ENCODE measurements at regions not wholly inside any gene's neighbourhood (a gene's known extent, or its start where the extent isn't known, plus 50 kb on each side); places are given as distances from the start of the nearest gene placed in this dataset.

DNA sequence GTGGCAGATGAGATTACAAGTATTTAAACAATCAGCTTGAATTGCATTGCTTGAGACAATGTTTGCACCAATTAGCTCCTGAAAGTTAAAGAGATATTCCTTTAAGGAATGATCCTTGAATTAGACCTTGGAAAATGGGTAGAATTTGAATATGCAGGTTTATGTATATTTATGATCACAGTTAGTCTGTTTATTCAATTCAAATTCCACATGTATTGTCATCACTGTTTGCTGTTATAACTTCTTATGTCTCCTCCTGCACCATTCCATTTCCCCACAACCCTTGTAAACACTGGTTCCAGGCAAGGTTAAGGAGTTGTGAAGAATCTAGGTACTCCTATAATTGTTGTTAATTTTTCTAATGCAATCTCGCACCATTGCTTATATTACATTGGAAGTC is 518.2 kb upstream of the PBX1 start:
- no peak for DNase-seq (ENCODE audit: low read depth in 1 of 2, low spot score in 1 of 2)
- no peak for TF ChIP-seq POLR2AphosphoS5 (IDR thresholded peaks at IDR 0.05; ENCODE audit: low read depth)
- TF ChIP-seq GABPA (IDR thresholded peaks at IDR 0.05; ENCODE audit: low read depth): no peak
- no peak for TF ChIP-seq SPI1 (IDR thresholded peaks at IDR 0.05; ENCODE audit: borderline replicate concordance, low read depth)
- TF ChIP-seq, protein P1, sequence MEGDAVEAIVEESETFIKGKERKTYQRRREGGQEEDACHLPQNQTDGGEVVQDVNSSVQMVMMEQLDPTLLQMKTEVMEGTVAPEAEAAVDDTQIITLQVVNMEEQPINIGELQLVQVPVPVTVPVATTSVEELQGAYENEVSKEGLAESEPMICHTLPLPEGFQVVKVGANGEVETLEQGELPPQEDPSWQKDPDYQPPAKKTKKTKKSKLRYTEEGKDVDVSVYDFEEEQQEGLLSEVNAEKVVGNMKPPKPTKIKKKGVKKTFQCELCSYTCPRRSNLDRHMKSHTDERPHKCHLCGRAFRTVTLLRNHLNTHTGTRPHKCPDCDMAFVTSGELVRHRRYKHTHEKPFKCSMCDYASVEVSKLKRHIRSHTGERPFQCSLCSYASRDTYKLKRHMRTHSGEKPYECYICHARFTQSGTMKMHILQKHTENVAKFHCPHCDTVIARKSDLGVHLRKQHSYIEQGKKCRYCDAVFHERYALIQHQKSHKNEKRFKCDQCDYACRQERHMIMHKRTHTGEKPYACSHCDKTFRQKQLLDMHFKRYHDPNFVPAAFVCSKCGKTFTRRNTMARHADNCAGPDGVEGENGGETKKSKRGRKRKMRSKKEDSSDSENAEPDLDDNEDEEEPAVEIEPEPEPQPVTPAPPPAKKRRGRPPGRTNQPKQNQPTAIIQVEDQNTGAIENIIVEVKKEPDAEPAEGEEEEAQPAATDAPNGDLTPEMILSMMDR (IDR thresholded peaks at IDR 0.05; ENCODE audit: insufficient read depth, low read length): no peak
- TF ChIP-seq, protein P2, sequence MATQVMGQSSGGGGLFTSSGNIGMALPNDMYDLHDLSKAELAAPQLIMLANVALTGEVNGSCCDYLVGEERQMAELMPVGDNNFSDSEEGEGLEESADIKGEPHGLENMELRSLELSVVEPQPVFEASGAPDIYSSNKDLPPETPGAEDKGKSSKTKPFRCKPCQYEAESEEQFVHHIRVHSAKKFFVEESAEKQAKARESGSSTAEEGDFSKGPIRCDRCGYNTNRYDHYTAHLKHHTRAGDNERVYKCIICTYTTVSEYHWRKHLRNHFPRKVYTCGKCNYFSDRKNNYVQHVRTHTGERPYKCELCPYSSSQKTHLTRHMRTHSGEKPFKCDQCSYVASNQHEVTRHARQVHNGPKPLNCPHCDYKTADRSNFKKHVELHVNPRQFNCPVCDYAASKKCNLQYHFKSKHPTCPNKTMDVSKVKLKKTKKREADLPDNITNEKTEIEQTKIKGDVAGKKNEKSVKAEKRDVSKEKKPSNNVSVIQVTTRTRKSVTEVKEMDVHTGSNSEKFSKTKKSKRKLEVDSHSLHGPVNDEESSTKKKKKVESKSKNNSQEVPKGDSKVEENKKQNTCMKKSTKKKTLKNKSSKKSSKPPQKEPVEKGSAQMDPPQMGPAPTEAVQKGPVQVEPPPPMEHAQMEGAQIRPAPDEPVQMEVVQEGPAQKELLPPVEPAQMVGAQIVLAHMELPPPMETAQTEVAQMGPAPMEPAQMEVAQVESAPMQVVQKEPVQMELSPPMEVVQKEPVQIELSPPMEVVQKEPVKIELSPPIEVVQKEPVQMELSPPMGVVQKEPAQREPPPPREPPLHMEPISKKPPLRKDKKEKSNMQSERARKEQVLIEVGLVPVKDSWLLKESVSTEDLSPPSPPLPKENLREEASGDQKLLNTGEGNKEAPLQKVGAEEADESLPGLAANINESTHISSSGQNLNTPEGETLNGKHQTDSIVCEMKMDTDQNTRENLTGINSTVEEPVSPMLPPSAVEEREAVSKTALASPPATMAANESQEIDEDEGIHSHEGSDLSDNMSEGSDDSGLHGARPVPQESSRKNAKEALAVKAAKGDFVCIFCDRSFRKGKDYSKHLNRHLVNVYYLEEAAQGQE (IDR thresholded peaks at IDR 0.05; ENCODE audit: insufficient replicate concordance, low read depth): no peak
- H3K4me3 ChIP-seq (replicated peaks; ENCODE audit: insufficient read depth, low read length): no peak overlapping the region
- no peaks in the 10 kb centered on the region for H3K27me3 ChIP-seq (ENCODE audit: insufficient read depth, poor library complexity, severe bottlenecking)
- H3K27ac ChIP-seq (replicated peaks): no peak overlapping the region

DNA sequence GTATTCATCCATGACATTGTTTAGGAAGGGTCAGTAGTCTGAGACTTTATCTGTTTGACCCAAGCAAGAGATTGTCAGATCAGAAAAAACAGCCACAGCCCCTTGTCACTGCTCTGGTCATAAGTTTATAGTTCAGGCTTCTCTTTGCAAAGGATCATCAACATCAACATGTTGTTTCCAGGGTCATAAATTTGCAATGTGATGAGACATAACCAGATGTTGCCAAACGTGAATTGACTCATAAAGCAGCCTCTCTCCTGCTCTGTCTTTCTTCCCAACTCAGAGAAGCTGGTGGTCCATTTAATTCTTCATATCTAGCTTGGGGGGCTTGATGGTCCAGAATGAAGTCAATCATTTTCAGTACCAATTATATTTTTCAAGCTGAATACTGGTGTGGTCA is 507.2 kb upstream of the PBX1 start:
- H3K27ac ChIP-seq (replicated peaks): no peak overlapping the region
- DNase-seq (ENCODE audit: low read depth in 1 of 2, low spot score in 1 of 2): no peak
- H3K27me3 ChIP-seq (ENCODE audit: insufficient read depth, poor library complexity, severe bottlenecking): no peaks in the 10 kb centered on the region
- TF ChIP-seq, protein P1 (IDR thresholded peaks at IDR 0.05; ENCODE audit: insufficient read depth, low read length): no peak
- TF ChIP-seq GABPA (IDR thresholded peaks at IDR 0.05; ENCODE audit: low read depth): no peak
- TF ChIP-seq SPI1 (IDR thresholded peaks at IDR 0.05; ENCODE audit: borderline replicate concordance, low read depth): no peak
- no peak for TF ChIP-seq POLR2AphosphoS5 (IDR thresholded peaks at IDR 0.05; ENCODE audit: low read depth)
- TF ChIP-seq, protein P2 (IDR thresholded peaks at IDR 0.05; ENCODE audit: insufficient replicate concordance, low read depth): no peak
- H3K4me3 ChIP-seq (replicated peaks; ENCODE audit: insufficient read depth, low read length): no peak overlapping the region

- H3K4me3 ChIP-seq (replicated peaks; ENCODE audit: insufficient read depth, low read length): no peak overlapping the region
- TF ChIP-seq SPI1 (IDR thresholded peaks at IDR 0.05; ENCODE audit: borderline replicate concordance, low read depth) (no peak), POLR2AphosphoS5 (IDR thresholded peaks at IDR 0.05; ENCODE audit: low read depth) (no peak), GABPA (IDR thresholded peaks at IDR 0.05; ENCODE audit: low read depth) (no peak)
- TF ChIP-seq, protein P2 (IDR thresholded peaks at IDR 0.05; ENCODE audit: insufficient replicate concordance, low read depth): no peak
- TF ChIP-seq, protein P1 (IDR thresholded peaks at IDR 0.05; ENCODE audit: insufficient read depth, low read length): no peak
- no peak overlapping the region for H3K27ac ChIP-seq (replicated peaks)
- DNase-seq (ENCODE audit: low read depth in 1 of 2, low spot score in 1 of 2): no peak
- no peaks in the 10 kb centered on the region for H3K27me3 ChIP-seq (ENCODE audit: insufficient read depth, poor library complexity, severe bottlenecking)
Measured at GRCh38 chr1:164054331-164054730, 504.7 kb upstream of the PBX1 start.

Measured in HL-60 (cell line).